Liver (tissue), 8 donors: ENCODE measurements at regions not wholly inside any gene's neighbourhood (a gene's known extent, or its start where the extent isn't known, plus 50 kb on each side); places are given as distances from the start of the nearest gene placed in this dataset.
"Not testable (repeated sequence)": the region's sequence is repeated elsewhere in the genome, so short reads cannot be mapped to it uniquely, and the experiment has no call there.

ENCODE experiments used
- DNase-seq: peaks from one replicate; pipeline ENCODE4 v3.0.0-alpha.2; 2017; ENCODE audit warnings: low spot score
- H3K27ac ChIP-seq, 2 donors: one replicate each; pipeline ENCODE4 v1.7.0; 2013; ENCODE audit warnings: inconsistent platforms in 2 of 2, low read length in 2 of 2, control low read depth in 1 of 2, low read depth in 1 of 2, mild to moderate bottlenecking in 1 of 2
- H3K27me3 ChIP-seq, 4 donors: one replicate each; pipeline versions ENCODE4 v1.6.1 to v1.7.0; 2013; ENCODE audit warnings: low read length in 3 of 4, inconsistent platforms in 1 of 4, mild to moderate bottlenecking in 1 of 4, moderate library complexity in 1 of 4; ENCODE audit not compliant: control insufficient read depth in 4 of 4, insufficient read depth in 4 of 4
- H3K36me3 ChIP-seq, 4 donors: one replicate each; pipeline versions ENCODE4 v1.6.1 to v1.7.0; 2013; ENCODE audit warnings: low read length in 3 of 4, mild to moderate bottlenecking in 3 of 4, low read depth in 1 of 4, moderate library complexity in 1 of 4; ENCODE audit not compliant: control insufficient read depth in 4 of 4, insufficient read depth in 3 of 4
- H3K4me1 ChIP-seq, 4 donors: one replicate each; pipeline versions ENCODE4 v1.6.1 to v1.7.0; 2013; ENCODE audit warnings: low read length in 3 of 4, mild to moderate bottlenecking in 3 of 4, moderate library complexity in 1 of 4; ENCODE audit not compliant: control insufficient read depth in 4 of 4, insufficient read depth in 4 of 4
- H3K4me3 ChIP-seq, 3 donors: one replicate each; pipeline versions ENCODE4 v1.6.1 to v1.7.0; 2013; ENCODE audit warnings: low read length in 3 of 3, control low read depth in 1 of 3, low read depth in 1 of 3, mild to moderate bottlenecking in 1 of 3
- H3K9ac ChIP-seq, 2 donors: one replicate each; pipeline ENCODE4 v1.7.0; 2013; ENCODE audit warnings: low read length in 2 of 2, mild to moderate bottlenecking in 2 of 2, moderate library complexity in 2 of 2, control low read depth in 1 of 2, low read depth in 1 of 2
- H3K9me3 ChIP-seq, 4 donors: one replicate each; pipeline versions ENCODE4 v1.6.1 to v1.7.0; 2013; ENCODE audit warnings: low read length in 3 of 4; ENCODE audit not compliant: control insufficient read depth in 4 of 4
- EGR1 ChIP-seq, 2 donors: IDR thresholded peaks; 2 replicates each; pipeline ENCODE4 v1.6.1; 2016 to 2018; ENCODE audit warnings: antibody characterized with exemption in 2 of 2, low read depth in 2 of 2
- FOXA2 ChIP-seq: IDR thresholded peaks from 2 replicates; pipeline ENCODE4 v1.6.1; 2016; ENCODE audit warnings: antibody characterized with exemption
- GABPA ChIP-seq, 2 donors: IDR thresholded peaks in 1 of 2; conservative IDR thresholded peaks in 1 of 2; 2 replicates each; pipeline ENCODE4 v1.6.1; 2016; ENCODE audit warnings: antibody characterized with exemption in 2 of 2, mild to moderate bottlenecking in 1 of 2, moderate library complexity in 1 of 2
- HNF4A ChIP-seq, 2 donors: conservative IDR thresholded peaks; 2 replicates each; pipeline ENCODE4 v1.6.1; 2016; ENCODE audit warnings: antibody characterized with exemption in 2 of 2, mild to moderate bottlenecking in 2 of 2
- HNF4G ChIP-seq: IDR thresholded peaks from 2 replicates; pipeline ENCODE4 v1.6.1; 2016; ENCODE audit warnings: antibody characterized with exemption
- NR2F2 ChIP-seq: IDR thresholded peaks from 2 replicates; pipeline ENCODE4 v1.6.1; 2016; ENCODE audit warnings: antibody characterized with exemption
- RXRA ChIP-seq, 2 donors: IDR thresholded peaks; 2 replicates each; pipeline ENCODE4 v1.6.1; 2017 to 2018; ENCODE audit warnings: antibody characterized with exemption in 2 of 2, mild to moderate bottlenecking in 1 of 2
- SP1 ChIP-seq: IDR thresholded peaks from 2 replicates; pipeline ENCODE4 v1.6.1; 2018; ENCODE audit warnings: antibody characterized with exemption, mild to moderate bottlenecking
- TAF1 ChIP-seq: conservative IDR thresholded peaks from 2 replicates; pipeline ENCODE4 v1.6.1; 2016; ENCODE audit warnings: antibody characterized with exemption, mild to moderate bottlenecking
- YY1 ChIP-seq: IDR thresholded peaks from 2 replicates; pipeline ENCODE4 v1.6.1; 2016; ENCODE audit warnings: antibody characterized with exemption, mild to moderate bottlenecking
- WGBS: extraction: QIAGEN DNeasy Blood & Tissue Kit; methylation state at CpG from one replicate; pipeline ENCODE4 v1.1.7; 2013; 5-methylcytosine and 5-hydroxymethylcytosine counted together
- TF ChIP-seq, protein P1 (sequence below): fragments of 150-350 bp; IDR thresholded peaks from 2 replicates; pipeline ENCODE4 v1.5.1; 2017; ENCODE audit warnings: improper control_type of control experiment, low read depth, low read length; ENCODE audit not compliant: missing input control
- TF ChIP-seq, protein P2 (sequence below): IDR thresholded peaks from 2 replicates; pipeline ENCODE4 v1.6.1; 2016; ENCODE audit warnings: antibody characterized with exemption
- TF ChIP-seq, protein P3 (sequence below): IDR thresholded peaks from 2 replicates; pipeline ENCODE4 v1.6.1; 2016; ENCODE audit warnings: antibody characterized with exemption
- donor health status: healthy.
- donor health status: healthy.
- donor health status: healthy.
- donor health status: healthy.
- donor health status: healthy.

GRCh38 chr9:38486837-38487236 lies 62.6 kb upstream of the IGFBPL1 start:
- DNase-seq = no peak
- H3K4me1 ChIP-seq = no peaks in the 10 kb centered on the region
- H3K4me3 ChIP-seq = no peak overlapping the region
- TF ChIP-seq SP1 (no peak), HNF4G (no peak), NR2F2 (no peak), YY1 (no peak), FOXA2 (no peak), GABPA (IDR thresholded peaks at IDR 0.05 in 1 of 2, conservative IDR thresholded peaks at IDR 0.05 in 1 of 2) (no peak), RXRA (IDR thresholded peaks at IDR 0.05) (no peak), TAF1 (no peak), EGR1 (IDR thresholded peaks at IDR 0.05; ENCODE audit: low read depth in 2 of 2) (no peak), HNF4A (conservative IDR thresholded peaks at IDR 0.05) (no peak)
- TF ChIP-seq, protein P1, sequence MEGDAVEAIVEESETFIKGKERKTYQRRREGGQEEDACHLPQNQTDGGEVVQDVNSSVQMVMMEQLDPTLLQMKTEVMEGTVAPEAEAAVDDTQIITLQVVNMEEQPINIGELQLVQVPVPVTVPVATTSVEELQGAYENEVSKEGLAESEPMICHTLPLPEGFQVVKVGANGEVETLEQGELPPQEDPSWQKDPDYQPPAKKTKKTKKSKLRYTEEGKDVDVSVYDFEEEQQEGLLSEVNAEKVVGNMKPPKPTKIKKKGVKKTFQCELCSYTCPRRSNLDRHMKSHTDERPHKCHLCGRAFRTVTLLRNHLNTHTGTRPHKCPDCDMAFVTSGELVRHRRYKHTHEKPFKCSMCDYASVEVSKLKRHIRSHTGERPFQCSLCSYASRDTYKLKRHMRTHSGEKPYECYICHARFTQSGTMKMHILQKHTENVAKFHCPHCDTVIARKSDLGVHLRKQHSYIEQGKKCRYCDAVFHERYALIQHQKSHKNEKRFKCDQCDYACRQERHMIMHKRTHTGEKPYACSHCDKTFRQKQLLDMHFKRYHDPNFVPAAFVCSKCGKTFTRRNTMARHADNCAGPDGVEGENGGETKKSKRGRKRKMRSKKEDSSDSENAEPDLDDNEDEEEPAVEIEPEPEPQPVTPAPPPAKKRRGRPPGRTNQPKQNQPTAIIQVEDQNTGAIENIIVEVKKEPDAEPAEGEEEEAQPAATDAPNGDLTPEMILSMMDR = no peak
- TF ChIP-seq, protein P2, sequence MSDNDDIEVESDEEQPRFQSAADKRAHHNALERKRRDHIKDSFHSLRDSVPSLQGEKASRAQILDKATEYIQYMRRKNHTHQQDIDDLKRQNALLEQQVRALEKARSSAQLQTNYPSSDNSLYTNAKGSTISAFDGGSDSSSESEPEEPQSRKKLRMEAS = no peak
- no peaks in the 10 kb centered on the region for H3K36me3 ChIP-seq
- no peak overlapping the region for H3K27ac ChIP-seq
- 69% methylated on average over 8 of the region's 8 CpGs for WGBS
- no peaks in the 10 kb centered on the region for H3K9me3 ChIP-seq
- peaks cover 0 to 2% (median 0%) of the 10 kb centered on the region in 4 donors for H3K27me3 ChIP-seq
- H3K9ac ChIP-seq = no peak overlapping the region

DNA sequence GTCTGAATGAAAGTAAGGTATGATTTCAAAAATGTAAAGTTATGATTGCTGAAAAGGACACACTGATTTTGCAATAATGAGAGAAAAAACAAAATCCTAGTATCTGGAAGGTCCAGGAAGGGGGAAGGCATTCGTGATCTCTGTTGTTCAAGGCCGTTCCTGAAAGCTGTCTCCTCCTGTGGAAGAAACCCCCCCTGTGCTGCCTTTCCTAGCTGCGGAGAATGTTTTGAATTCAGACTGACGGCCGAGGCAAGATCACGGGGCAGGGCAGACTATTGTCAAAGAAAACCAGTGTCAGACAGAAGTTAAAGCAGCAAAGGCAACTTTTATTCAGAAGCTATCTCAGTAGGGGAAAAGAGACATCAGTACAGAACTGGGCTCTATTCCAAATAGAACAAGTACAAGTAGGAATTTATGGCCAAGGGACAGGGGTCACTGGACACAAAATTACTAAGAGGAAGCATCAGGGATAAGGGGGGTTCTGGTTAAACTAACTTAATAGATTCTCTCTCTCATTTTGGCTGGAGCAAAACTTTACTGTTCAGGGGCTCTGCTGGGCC lies 61.9 kb upstream of the IGFBPL1 start:
- Histone ChIP-seq H3K4me1 (no peaks in the 10 kb centered on the region), H3K4me3 (no peak overlapping the region), H3K27me3 (peaks cover 0 to 2% (median 0%) of the 10 kb centered on the region in 4 donors), H3K27ac (no peak overlapping the region), H3K9ac (no peak overlapping the region), H3K9me3 (no peaks in the 10 kb centered on the region), H3K36me3 (no peaks in the 10 kb centered on the region)
- TF ChIP-seq, protein P3, sequence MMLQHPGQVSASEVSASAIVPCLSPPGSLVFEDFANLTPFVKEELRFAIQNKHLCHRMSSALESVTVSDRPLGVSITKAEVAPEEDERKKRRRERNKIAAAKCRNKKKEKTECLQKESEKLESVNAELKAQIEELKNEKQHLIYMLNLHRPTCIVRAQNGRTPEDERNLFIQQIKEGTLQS = no peak
- peak; percentile 9 to 12 for TF ChIP-seq RXRA (IDR thresholded peaks at IDR 0.05)
- TF ChIP-seq, protein P2 = no peak
- TF ChIP-seq SP1 = peak; percentile 7
- peak; percentile 32 for TF ChIP-seq NR2F2
- 69% methylated on average over 6 of the region's 6 CpGs for WGBS
- no peak for DNase-seq

DNA sequence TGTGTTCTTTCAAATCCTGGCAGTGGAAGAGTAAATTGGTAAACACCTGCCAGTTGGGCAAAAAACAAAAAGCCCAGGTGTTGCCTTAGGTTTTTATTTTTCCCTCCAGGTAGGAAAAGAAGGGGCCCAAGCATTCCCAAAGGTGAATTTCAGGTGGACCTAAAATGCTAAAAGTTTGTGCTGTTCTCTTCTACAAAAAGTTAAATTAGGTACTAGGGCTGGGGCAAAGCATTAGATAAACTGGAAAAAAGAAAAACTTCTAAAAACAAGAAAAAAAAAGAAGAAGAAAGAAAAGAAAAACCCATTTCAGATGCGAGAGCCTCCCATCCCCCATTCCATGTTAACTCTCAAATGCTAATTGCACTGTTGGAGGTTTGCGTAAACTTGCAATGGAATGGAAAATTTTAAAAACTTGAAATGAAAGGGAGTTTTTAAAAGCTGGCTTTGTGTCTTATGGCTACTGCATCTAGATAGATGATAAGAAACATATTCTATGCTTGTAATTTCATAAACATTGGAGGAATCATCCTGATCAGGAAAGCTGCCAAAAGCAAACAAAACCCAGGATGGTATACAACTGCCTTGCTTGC lies 59.9 kb upstream of the IGFBPL1 start:
- WGBS = 86% methylated on average over 2 of the region's 2 CpGs
- H3K27me3 ChIP-seq, H3K4me1 ChIP-seq, DNase-seq, H3K9me3 ChIP-seq, H3K36me3 ChIP-seq, H3K27ac ChIP-seq, H3K4me3 ChIP-seq, H3K9ac ChIP-seq: not testable (repeated sequence)
